Duodenal mucosa (tissue), 2 donors: ENCODE measurements at regions not wholly inside any gene's neighbourhood (a gene's known extent, or its start where the extent isn't known, plus 50 kb on each side); places are given as distances from the start of the nearest gene placed in this dataset.

Experiments used
- H3K27ac ChIP-seq: one replicate; pipeline ENCODE4 v1.7.0; 2013; ENCODE audit warnings: low read depth, low read length
- H3K27me3 ChIP-seq, 2 donors: one replicate each; pipeline ENCODE4 v1.7.0; 2013; ENCODE audit warnings: low read length in 2 of 2, control low read depth in 1 of 2; ENCODE audit not compliant: insufficient read depth in 2 of 2, control insufficient read depth in 1 of 2
- H3K36me3 ChIP-seq, 2 donors: one replicate each; pipeline ENCODE4 v1.7.0; 2013; ENCODE audit warnings: low read length in 2 of 2, control low read depth in 1 of 2; ENCODE audit not compliant: insufficient read depth in 2 of 2, control insufficient read depth in 1 of 2
- H3K4me1 ChIP-seq, 2 donors: one replicate each; pipeline ENCODE4 v1.7.0; 2013; ENCODE audit warnings: low read length in 2 of 2, control low read depth in 1 of 2; ENCODE audit not compliant: insufficient read depth in 2 of 2, control insufficient read depth in 1 of 2
- H3K4me3 ChIP-seq, 2 donors: one replicate each; pipeline ENCODE4 v1.7.0; 2013; ENCODE audit warnings: low read length in 2 of 2, low read depth in 1 of 2
- H3K9ac ChIP-seq, 2 donors: one replicate each; pipeline ENCODE4 v1.7.0; 2013; ENCODE audit warnings: low read length in 2 of 2, low read depth in 1 of 2
- H3K9me3 ChIP-seq, 2 donors: one replicate each; pipeline ENCODE4 v1.7.0; 2013; ENCODE audit warnings: low read length in 2 of 2, control low read depth in 1 of 2; ENCODE audit not compliant: control insufficient read depth in 1 of 2

DNA sequence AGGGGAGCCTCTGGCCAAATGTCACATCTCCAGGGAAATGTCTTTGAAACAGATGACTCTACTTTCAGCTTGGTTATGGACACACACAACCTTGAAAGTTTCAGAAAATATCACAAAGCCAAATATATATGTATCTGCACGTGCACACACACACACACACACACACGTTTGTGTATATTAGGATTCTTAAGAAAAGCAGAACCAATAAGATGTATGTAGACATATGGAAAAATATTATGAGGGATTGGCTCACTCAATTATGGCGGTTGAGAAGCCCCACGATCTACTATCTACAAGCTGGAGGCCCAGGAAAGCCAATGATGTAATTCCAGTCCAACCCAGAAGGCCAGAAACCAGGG is 194.9 kb downstream of the PALM2AKAP2 start:
- H3K4me1 ChIP-seq = peaks cover 0 to 7% of the 10 kb centered on the region in 2 donors
- no peak overlapping the region for H3K4me3 ChIP-seq
- H3K27ac ChIP-seq = no peak overlapping the region
- H3K36me3 ChIP-seq = no peaks in the 10 kb centered on the region
- H3K9ac ChIP-seq = no peak overlapping the region
- no peaks in the 10 kb centered on the region for H3K27me3 ChIP-seq
- H3K9me3 ChIP-seq = no peaks in the 10 kb centered on the region

DNA sequence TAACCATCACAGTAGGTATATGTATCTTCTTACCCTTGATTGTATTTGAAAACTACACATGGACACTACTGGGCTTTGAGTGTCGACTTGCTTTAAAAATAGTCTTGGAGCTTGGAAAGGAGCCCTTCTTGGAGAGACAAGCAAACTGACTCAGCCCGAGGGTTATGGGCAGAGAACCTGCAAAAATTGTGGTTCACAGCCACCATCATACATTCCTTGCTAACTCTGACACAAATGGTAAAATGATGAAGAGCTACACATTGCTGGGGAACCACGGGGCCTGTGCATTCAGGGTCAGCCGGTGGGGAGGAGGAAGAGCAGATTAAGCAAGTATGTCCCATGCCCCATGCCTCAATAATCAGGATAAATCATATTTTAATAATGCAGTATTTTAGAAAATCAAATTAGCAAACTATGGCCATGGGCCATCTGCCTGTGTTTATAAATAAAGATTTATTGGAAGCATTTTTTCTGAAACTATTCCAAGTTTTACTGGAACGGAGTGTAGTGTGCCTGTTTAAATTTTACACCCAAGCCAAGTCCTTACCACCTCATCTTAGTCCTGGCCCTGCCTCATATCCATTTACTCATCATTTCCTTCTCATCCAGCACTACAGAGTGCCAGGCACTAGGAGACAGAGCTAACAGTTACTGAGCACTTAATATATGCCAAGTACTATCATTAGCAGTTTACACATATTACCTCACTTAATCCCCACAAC is 195.7 kb downstream of the PALM2AKAP2 start:
- no peak overlapping the region for H3K4me3 ChIP-seq
- no peak overlapping the region for H3K27ac ChIP-seq
- no peaks in the 10 kb centered on the region for H3K9me3 ChIP-seq
- no peaks in the 10 kb centered on the region for H3K27me3 ChIP-seq
- no peak overlapping the region for H3K9ac ChIP-seq
- H3K4me1 ChIP-seq = peaks cover 0 to 7% of the 10 kb centered on the region in 2 donors
- H3K36me3 ChIP-seq = no peaks in the 10 kb centered on the region

DNA sequence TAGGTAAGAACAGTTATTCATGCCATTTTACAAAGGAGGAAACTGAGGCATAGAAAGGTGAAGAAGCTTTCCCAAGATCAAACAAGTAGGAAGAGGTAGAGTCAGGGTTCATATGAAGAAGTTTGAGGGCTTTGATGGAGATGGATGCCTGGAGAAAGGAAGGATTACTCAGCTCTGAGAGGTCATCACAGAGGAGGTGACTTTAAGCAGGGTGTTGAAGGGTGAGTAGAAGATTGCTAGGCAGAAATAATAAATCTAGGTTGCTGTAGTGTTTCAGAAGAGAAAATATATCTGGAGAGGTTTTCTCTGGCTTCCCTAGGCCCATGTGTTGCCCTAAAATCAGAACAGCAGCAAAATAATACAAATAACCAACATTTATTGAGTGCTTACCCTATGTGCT is 196.3 kb downstream of the PALM2AKAP2 start:
- Histone ChIP-seq H3K27ac (no peak overlapping the region), H3K4me1 (peaks cover 0 to 7% of the 10 kb centered on the region in 2 donors), H3K9me3 (no peaks in the 10 kb centered on the region), H3K9ac (no peak overlapping the region), H3K36me3 (no peaks in the 10 kb centered on the region), H3K27me3 (no peaks in the 10 kb centered on the region), H3K4me3 (no peak overlapping the region)

DNA sequence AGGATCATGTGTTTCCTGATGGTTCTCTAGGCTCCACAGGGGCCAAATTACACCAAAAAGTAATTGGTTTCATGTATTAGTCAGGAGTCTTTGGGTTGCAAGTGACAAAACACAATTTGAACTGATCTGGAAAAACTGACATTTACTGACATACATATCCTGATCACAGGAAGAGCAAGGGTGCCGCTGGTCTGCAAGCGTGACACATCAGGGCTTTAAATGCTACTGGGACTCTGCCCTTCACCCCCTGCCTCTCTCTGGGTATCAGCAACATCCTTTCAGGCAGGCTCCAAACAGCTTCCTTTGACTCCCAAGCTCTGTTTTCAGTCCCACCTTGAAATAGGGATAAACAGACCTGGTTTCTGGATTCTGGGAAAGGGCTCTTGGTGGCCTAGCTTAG is 197.5 kb downstream of the PALM2AKAP2 start:
- Histone ChIP-seq H3K36me3 (no peaks in the 10 kb centered on the region), H3K27me3 (no peaks in the 10 kb centered on the region), H3K4me3 (no peak overlapping the region), H3K9me3 (no peaks in the 10 kb centered on the region), H3K9ac (no peak overlapping the region), H3K27ac (no peak overlapping the region), H3K4me1 (peaks cover 0 to 3% of the 10 kb centered on the region in 2 donors)

DNA sequence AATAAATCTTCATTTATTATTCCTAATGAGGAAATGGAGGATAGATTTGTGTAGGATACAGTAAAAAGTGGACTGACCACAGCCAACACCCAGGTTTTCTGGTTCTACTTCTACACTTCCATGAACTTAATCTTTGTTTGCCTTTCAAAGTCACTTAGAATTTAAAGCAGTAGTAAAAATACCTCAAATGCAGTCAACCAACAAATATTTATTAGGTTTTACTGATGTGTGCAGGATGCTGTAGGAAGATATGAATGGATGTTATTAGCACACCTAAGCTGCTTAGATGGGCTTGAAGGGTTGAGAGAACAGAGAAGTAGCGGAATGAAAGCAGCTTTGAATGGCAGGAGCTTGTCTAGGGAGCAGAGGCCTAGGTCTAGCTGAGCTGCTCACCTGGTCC is 201.1 kb downstream of the PALM2AKAP2 start:
- Histone ChIP-seq H3K4me1 (no peaks in the 10 kb centered on the region), H3K36me3 (no peaks in the 10 kb centered on the region), H3K9ac (no peak overlapping the region), H3K4me3 (no peak overlapping the region), H3K9me3 (no peaks in the 10 kb centered on the region), H3K27ac (no peak overlapping the region), H3K27me3 (no peaks in the 10 kb centered on the region)

DNA sequence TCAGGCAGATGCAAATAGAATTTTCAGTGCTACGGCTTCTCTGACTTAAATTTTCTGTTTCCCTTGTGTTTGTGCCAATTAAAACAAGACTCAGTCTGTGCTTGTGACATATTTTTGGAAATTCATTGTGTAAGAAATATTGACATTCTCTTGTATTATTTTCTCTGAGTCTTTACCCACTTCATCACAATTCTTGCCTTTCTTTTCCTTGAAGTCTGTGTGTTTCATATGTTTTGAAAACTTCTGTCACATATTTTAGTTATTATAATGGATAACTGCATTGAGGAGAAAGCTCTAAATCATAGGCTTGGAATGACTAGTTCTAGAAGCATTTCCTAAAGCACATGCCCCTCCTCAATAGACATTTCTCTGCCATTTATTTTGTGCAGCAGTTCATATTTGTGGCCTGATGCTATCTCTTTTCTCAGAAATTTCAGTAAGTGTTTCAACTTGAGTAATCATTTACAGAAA is 206.6 kb downstream of the PALM2AKAP2 start:
- H3K36me3 ChIP-seq = no peaks in the 10 kb centered on the region
- no peak overlapping the region for H3K4me3 ChIP-seq
- H3K9me3 ChIP-seq = no peaks in the 10 kb centered on the region
- H3K9ac ChIP-seq = no peak overlapping the region
- H3K27me3 ChIP-seq = no peaks in the 10 kb centered on the region
- H3K27ac ChIP-seq = no peak overlapping the region
- H3K4me1 ChIP-seq = no peaks in the 10 kb centered on the region

DNA sequence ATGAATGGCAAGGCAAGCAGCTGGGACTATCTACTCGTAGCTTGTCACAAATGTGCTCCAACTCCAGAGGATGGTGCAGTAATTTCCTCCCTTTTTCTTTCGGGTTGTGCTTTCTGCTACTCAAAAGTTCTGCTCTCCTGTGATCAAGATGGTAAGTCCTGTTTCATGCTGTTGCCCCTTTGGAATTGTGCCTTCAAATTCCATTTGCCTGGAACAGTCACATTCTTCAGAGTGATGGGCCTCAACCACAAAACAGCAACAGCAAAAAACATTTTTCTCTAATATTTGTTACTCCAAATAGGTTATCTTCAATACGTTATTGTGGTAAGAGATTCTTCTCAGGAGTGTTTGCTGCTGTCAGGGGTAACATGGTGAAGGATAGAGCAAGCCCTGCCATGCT is 209.3 kb downstream of the PALM2AKAP2 start:
- H3K27ac ChIP-seq = no peak overlapping the region
- H3K4me1 ChIP-seq = no peaks in the 10 kb centered on the region
- H3K9me3 ChIP-seq = no peaks in the 10 kb centered on the region

DNA sequence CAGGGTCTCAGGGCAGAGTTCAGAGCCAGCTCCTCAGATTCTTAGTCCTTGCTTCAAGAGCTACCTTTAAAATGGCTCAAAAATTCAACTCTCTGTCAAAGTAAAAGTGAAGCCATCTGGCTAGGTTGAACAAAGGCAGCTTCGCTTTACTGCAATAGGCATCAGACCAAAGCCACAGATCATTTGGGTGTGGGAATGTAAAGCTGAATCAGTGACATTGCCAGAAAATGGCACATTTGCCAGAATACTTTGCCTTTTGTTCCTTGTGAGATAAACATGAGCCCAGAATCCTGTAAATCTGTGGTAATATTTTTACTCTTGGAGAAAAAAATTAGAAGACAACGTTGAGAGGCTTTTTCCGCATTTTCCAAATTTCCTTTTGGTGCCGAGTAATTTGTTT is 210.5 kb downstream of the PALM2AKAP2 start:
- no peaks in the 10 kb centered on the region for H3K36me3 ChIP-seq
- no peaks in the 10 kb centered on the region for H3K9me3 ChIP-seq
- H3K27me3 ChIP-seq = no peaks in the 10 kb centered on the region
- H3K9ac ChIP-seq = no peak overlapping the region
- no peak overlapping the region for H3K27ac ChIP-seq
- H3K4me1 ChIP-seq = no peaks in the 10 kb centered on the region
- no peak overlapping the region for H3K4me3 ChIP-seq

More for the DNA sequence above, 209.3 kb downstream of the PALM2AKAP2 start:
- no peaks in the 10 kb centered on the region for H3K27me3 ChIP-seq
- H3K9ac ChIP-seq = no peak overlapping the region
- no peak overlapping the region for H3K4me3 ChIP-seq
- H3K36me3 ChIP-seq = no peaks in the 10 kb centered on the region

DNA sequence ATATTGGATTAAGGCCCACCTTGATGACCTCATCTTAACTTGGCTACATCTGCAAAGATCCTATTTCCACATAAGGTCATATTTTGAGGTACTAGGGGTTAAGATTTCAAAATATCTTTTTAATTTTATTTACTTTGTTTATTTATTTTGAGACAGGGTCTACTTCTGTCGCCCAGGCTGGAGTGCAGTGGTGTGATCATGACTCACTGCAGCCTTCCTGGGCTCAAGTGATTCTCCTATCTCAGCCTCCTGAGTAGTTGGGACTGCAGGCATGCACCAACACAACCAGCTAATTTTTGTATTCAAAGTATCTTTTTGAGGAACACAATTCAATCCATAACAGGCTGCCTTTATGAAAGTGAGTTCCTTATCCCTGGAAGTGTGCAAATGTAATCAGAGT is 212.3 kb downstream of the PALM2AKAP2 start:
- H3K9me3 ChIP-seq = no peaks in the 10 kb centered on the region
- no peaks in the 10 kb centered on the region for H3K4me1 ChIP-seq
- H3K36me3 ChIP-seq = no peaks in the 10 kb centered on the region
- no peak overlapping the region for H3K27ac ChIP-seq
- no peaks in the 10 kb centered on the region for H3K27me3 ChIP-seq
- H3K4me3 ChIP-seq = no peak overlapping the region
- no peak overlapping the region for H3K9ac ChIP-seq

DNA sequence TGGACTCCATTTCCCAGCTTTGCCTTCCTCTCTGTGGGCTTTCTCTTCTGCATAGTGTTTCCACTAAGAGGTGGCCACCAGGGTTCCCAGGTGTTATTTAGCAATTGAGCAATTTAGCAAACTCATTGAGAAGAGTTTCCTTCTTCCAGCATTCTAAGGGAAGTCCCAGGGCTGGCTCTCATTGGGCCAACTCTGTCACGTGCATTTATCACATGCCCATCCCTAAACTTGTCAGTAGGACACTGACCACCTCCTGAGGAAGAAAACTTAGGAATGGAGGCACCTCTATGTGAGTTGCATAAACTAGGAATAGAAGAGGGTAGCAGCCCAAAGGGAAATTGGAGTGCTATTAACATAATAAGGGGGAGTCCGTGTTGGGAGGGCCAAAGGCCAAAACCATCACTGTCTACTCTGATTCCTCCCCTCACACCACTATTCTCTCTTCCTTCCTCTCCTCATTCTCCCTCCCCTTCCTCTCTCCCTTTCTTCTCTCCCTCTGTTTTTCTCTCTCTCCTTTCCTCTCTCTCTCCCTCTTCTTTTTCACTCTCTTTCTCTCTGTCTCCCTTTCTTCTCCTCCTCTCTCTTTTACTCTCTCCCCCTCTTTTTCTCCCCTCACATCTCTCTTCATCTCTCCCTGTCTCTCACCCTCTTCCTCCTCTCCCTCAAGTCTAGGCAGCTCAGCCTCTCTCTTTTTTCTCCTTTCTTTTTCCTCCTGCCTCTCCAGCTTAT is 213.4 kb downstream of the PALM2AKAP2 start:
- H3K4me3 ChIP-seq = no peak overlapping the region
- no peaks in the 10 kb centered on the region for H3K4me1 ChIP-seq
- H3K9ac ChIP-seq = no peak overlapping the region
- H3K27ac ChIP-seq = no peak overlapping the region
- H3K27me3 ChIP-seq = no peaks in the 10 kb centered on the region
- no peaks in the 10 kb centered on the region for H3K36me3 ChIP-seq
- no peaks in the 10 kb centered on the region for H3K9me3 ChIP-seq
